Activated T-helper 1 cell treated with anti-CD3 and anti-CD28 coated beads, Interleukin-12 subunit alpha, Interleukin-12 subunit beta, Interleukin-2, Interleukin-4 antibody, amounts not matched to agents 30 ng/mL and 10 ng/mL and 1 ng/mL, durations not matched to agents 14 hours and 24 hours and 36 hours (primary cell): ENCODE measurements at regions not wholly inside any gene's neighbourhood (a gene's known extent, or its start where the extent isn't known, plus 50 kb on each side); places are given as distances from the start of the nearest gene placed in this dataset.

Source experiments
- DNase-seq: peaks from one replicate; pipeline ENCODE4 v3.0.0; 2021; ENCODE audit warnings: low spot score
- H3K27ac Mint-ChIP-seq: one replicate; pipeline ENCODE4 v1.8.0; 2021; ENCODE audit warnings: mild to moderate bottlenecking, mixed read lengths
- H3K27me3 Mint-ChIP-seq: one replicate; pipeline ENCODE4 v1.8.0; 2022; ENCODE audit warnings: mild to moderate bottlenecking, moderate library complexity, mixed read lengths; ENCODE audit not compliant: insufficient read depth
- H3K36me3 Mint-ChIP-seq: one replicate; pipeline ENCODE4 v1.8.0; 2021; ENCODE audit warnings: low read depth, mixed read lengths
- H3K4me1 Mint-ChIP-seq: one replicate; pipeline ENCODE4 v1.8.0; 2021; ENCODE audit warnings: low read depth, mixed read lengths
- H3K4me3 Mint-ChIP-seq: one replicate; pipeline ENCODE4 v1.8.0; 2021; ENCODE audit warnings: mild to moderate bottlenecking, moderate library complexity, mixed read lengths
- H3K9me3 Mint-ChIP-seq: one replicate; pipeline ENCODE4 v1.8.0; 2021; ENCODE audit warnings: mixed read lengths
- intact Hi-C: fragments of 100-400 bp; cut with micrococcal nuclease; formaldehyde crosslinking; loops from one replicate; pipeline ENCODE4 v1.15.1; 2024

DNA sequence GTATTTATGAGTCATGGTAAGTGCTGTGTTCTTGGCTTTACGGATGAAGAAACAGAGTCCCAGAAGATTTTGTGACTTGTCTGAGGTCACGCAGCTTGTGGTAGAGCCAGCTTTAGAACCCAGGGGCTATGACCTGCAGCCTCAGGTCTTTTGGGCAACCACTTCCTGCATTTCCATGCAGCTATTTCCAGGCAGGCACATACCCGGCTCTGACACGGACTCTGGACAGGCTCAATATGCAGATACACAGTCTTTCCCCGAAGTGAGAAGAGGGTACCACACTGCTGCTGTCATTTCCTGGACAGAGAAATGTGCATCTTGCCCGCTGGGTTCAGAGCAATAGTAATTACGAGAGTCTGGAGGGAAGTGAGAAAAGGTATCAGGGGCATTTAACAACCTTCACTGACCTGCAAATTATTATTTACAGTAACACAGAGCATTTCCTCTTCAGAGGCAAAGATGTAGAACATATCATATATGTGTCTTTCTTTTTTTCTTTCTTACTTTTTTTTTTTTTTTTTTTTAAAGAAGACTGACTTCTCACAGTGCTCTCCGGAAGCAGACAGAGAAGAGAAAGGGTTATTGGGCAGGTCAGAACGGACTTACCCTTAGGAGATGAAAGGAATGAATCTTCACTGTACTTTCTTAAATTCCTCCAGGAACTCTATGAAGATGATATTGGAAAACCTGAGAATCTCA is 185.1 kb downstream of the CLIC5 start:
- no peaks in the 10 kb centered on the region for H3K36me3 Mint-ChIP-seq
- peaks cover 4% of the 10 kb centered on the region for H3K9me3 Mint-ChIP-seq
- peak overlapping the region; percentile 70 for H3K4me3 Mint-ChIP-seq
- no peaks in the 10 kb centered on the region for H3K27me3 Mint-ChIP-seq
- peaks cover 47% of the 10 kb centered on the region for H3K4me1 Mint-ChIP-seq
- intact Hi-C loops, result loop anchor here (1.0 to 10.0 kb wide), 7 partner anchors 8 to 666 kb away; partner anchors contain the start of gene SUPT3H
- DNase-seq, result peak; percentile 44
- H3K27ac Mint-ChIP-seq, result peak overlapping the region; percentile 85

DNA sequence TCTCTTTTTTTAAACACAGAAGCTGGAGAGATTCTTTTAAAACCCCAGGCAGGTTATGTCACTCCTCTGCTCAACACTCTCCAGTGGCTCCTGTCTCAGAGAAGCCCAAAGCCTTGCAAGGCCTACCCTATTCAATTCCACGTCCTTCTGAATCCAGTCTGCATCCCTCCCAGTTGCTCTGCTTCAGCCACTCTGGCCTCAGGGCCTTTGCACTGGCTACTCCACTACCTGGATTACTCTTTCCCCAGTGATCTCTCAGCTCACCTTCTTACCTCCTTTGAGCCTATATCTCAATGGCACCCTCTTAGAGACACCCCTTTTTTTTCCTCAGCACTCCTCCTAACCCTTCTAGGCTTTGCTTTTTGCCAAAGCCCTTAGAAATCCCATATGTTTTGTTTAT is 185.8 kb downstream of the CLIC5 start:
- Mint-ChIP-seq H3K36me3 (no peaks in the 10 kb centered on the region), H3K4me3 (peak overlapping the region; percentile 64), H3K27ac (peak overlapping the region; percentile 85), H3K9me3 (peaks cover 4% of the 10 kb centered on the region), H3K4me1 (peaks cover 39% of the 10 kb centered on the region), H3K27me3 (no peaks in the 10 kb centered on the region)
- no peak for DNase-seq
- intact Hi-C loops, result loop anchor here (1.0 to 10.0 kb wide), 7 partner anchors 8 to 665 kb away; partner anchors contain the start of gene SUPT3H

DNA sequence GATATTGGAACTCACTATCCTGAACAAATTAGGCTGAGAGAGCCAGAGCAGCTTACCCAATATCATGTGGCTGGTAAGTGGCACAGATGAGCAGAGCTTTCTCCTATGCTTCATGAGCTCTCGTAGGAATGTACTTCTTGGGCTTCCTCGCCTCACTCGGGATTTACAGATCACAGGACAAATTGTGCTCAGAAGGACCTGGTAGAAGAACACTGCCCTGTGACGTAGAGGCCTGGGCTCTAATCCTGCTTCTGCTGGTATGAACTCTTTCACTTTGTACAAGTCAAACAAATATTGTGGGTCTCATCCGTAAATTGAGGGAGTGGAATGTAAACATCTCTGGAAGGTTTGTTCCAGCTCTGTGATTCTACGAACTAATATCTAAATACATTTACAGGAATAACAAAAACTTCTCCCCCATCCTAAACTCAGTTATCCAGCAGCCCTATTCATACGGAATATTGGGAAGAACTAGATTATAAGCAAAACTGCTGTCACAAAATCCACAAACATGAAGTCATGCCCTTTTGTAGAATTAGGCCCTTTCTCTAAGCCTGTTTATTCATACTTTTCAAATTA is 187.6 kb downstream of the CLIC5 start:
- H3K4me3 Mint-ChIP-seq, result no peak overlapping the region
- H3K9me3 Mint-ChIP-seq, result peaks cover 8% of the 10 kb centered on the region
- H3K4me1 Mint-ChIP-seq, result peaks cover 40% of the 10 kb centered on the region
- H3K27ac Mint-ChIP-seq, result no peak overlapping the region
- no peaks in the 10 kb centered on the region for H3K36me3 Mint-ChIP-seq
- H3K27me3 Mint-ChIP-seq, result no peaks in the 10 kb centered on the region
- intact Hi-C loops, result no loop called here
- no peak for DNase-seq

DNA sequence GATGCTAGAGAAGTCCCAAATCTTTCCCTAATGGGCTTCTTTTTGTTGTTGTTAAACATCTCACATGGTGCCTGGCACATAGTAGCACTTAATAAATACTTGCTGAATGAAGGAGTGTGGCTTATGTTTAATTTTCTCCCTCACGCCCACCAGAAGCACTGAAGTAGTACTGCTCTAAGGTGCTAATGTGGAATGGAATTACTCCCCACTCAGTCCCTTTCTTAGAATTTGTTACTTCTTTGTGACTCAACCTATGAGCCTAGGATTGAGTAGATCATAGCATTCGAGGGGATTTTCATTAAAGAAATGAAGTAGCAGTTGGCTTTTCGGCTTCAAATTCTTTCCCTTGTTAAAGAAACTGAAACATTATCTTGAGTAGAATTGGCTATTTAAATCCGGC is 192.8 kb downstream of the CLIC5 start:
- Mint-ChIP-seq H3K9me3 (peaks cover 24% of the 10 kb centered on the region), H3K4me3 (no peak overlapping the region), H3K27me3 (no peaks in the 10 kb centered on the region), H3K27ac (peak overlapping the region; percentile 76), H3K36me3 (peaks cover 9% of the 10 kb centered on the region), H3K4me1 (peaks cover 32% of the 10 kb centered on the region)
- intact Hi-C loops, result loop anchor here (1.0 to 5.0 kb wide), 6 partner anchors 7 to 816 kb away; no protein-coding TSS in a partner anchor
- no peak for DNase-seq

DNA sequence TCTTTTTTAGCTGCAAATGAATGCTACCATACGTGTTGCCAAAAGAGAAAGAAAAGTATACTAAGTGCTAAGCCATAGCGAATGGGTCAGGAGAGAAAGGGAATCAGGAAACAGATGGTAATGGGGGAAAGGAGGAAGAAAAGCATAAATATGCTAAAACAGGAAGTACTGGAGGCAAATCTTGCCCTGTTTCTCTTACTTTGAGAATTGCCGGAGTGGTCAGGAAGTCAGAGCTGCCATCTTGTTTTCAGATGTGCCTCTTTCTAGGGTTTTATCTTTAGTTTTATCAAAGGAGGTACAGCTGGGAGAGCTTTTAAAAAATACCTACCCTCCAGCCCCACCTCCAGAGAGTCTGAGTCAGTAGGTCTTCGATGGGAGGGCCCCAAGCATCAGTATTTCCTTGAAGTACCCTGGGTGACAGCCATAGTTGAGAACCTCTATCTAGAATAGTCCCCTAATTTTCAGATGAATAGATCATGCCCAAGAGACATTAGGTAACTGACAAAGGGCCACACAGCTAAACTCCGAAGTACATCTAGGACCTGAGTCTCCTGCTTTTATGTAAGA is 193.3 kb downstream of the CLIC5 start:
- intact Hi-C loops, result loop anchor here (1.0 to 5.0 kb wide), 5 partner anchors 8 to 815 kb away; no protein-coding TSS in a partner anchor
- peak overlapping the region; percentile 41 for H3K4me3 Mint-ChIP-seq
- peak overlapping the region; percentile 76 for H3K27ac Mint-ChIP-seq
- H3K9me3 Mint-ChIP-seq, result peaks cover 24% of the 10 kb centered on the region
- H3K27me3 Mint-ChIP-seq, result no peaks in the 10 kb centered on the region
- DNase-seq, result no peak
- peaks cover 32% of the 10 kb centered on the region for H3K4me1 Mint-ChIP-seq
- peaks cover 9% of the 10 kb centered on the region for H3K36me3 Mint-ChIP-seq

DNA sequence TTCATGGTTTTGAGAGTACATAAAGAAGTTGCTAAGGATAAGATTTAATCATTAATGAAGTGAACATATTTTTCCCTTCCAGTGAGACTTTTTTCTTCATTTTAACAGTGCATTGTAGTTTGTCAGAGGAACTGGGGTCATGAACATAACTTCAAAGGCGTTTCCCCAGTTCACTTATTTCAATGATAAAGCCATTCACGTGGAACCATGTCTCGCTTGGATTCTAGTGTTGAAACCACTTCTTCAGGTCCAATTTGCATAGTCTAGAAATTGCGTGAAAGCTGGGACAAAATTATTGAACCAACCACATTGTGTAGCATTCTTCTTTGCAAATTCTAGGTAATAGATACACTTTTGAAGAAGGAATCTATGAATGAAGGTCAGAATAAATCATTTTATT is 197.0 kb downstream of the CLIC5 start:
- H3K27ac Mint-ChIP-seq, result no peak overlapping the region
- no peak for DNase-seq
- peaks cover 16% of the 10 kb centered on the region for H3K9me3 Mint-ChIP-seq
- no peak overlapping the region for H3K4me3 Mint-ChIP-seq
- H3K36me3 Mint-ChIP-seq, result peaks cover 12% of the 10 kb centered on the region
- intact Hi-C loops, result no loop called here
- H3K4me1 Mint-ChIP-seq, result peaks cover 51% of the 10 kb centered on the region
- no peaks in the 10 kb centered on the region for H3K27me3 Mint-ChIP-seq

DNA sequence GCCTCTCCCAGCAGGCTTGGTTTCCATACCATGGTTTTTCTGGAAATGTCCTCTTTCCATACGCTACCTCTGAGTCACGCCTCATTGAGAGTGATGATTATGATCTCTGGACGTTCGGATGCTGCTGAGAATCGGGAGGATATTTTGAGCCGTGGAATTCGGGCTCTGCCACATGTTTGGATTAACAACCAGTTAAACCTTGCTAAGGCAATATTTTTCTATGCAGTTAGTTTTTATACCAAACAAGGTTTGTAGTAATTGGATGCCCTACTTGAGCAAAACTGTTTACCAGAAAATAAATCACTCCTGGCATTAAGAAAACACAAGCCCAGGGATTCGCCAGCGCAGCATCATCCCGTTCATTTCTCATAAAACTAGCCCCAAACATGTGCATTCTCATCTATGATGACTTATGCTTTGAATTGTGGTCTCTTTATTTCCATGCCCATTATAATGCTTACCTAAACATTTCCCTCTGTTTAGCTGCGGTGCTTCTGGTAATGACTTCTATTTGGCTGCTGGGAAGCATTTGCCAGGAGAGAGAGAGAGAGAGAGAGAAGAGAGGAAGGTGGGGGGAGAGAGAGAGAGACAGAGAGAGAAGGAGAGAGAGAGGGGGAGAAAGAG is 198.9 kb downstream of the CLIC5 start:
- H3K27ac Mint-ChIP-seq, result peak overlapping the region; percentile 19
- peaks cover 2% of the 10 kb centered on the region for H3K27me3 Mint-ChIP-seq
- intact Hi-C loops, result no loop called here
- no peak overlapping the region for H3K4me3 Mint-ChIP-seq
- H3K36me3 Mint-ChIP-seq, result peaks cover 8% of the 10 kb centered on the region
- no peak for DNase-seq
- peaks cover 11% of the 10 kb centered on the region for H3K9me3 Mint-ChIP-seq
- H3K4me1 Mint-ChIP-seq, result peaks cover 37% of the 10 kb centered on the region

DNA sequence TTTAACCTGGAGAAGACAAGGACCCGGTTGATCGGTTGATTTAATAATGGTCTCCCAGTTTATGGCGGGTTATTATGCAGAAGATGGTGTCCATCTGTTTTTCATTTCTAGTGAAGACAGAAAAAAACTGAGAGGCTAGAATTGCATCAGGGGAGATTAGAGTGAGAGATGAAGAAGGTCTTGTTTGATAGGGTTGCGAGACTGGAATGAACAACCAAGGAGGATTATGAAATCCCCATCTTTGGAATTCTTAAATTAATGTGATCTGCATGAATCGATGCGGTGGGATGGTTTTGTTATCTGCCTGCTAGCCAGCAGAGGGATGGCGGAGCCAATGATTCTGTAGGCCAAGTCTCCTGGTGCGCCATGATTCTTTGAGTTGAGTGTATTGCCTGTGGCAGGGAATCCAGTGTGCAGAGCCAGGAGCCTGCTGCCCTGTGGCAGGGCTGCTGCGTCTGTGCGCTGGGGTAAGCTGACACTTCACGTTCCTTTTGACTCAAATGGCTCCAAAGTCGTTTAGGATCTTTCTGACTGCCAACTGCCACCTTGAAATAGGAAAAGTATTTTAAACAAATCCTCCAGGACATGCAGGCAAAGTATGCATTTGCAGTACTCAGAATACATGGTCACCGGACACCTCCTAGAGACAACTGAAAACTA is 200.1 kb downstream of the CLIC5 start:
- DNase-seq, result no peak
- Mint-ChIP-seq H3K36me3 (peaks cover 3% of the 10 kb centered on the region), H3K9me3 (peaks cover 11% of the 10 kb centered on the region), H3K4me3 (no peak overlapping the region), H3K27me3 (peaks cover 2% of the 10 kb centered on the region), H3K4me1 (peaks cover 27% of the 10 kb centered on the region), H3K27ac (no peak overlapping the region)
- intact Hi-C loops, result no loop called here

DNA sequence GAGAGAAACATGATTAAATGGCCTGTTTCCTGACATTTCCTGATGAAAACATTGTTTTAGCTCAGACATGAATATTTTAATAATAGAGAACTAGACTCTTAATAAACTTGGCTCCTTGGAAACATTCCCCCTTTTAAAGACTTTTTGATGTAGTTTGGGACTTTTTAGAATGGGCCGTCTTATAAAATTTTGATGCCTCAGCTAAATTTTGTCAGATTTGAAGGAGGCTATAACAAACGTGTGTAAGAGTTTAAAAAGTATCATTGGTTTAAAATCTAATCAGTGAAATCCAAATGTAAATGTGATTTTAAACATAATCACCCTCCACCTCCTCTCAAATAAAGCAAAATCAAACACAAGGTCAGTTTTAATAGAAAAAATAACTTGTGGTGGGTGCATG is 200.9 kb downstream of the CLIC5 start:
- H3K4me3 Mint-ChIP-seq, result no peak overlapping the region
- H3K27ac Mint-ChIP-seq, result no peak overlapping the region
- peaks cover 2% of the 10 kb centered on the region for H3K27me3 Mint-ChIP-seq
- H3K9me3 Mint-ChIP-seq, result peaks cover 11% of the 10 kb centered on the region
- peaks cover 3% of the 10 kb centered on the region for H3K36me3 Mint-ChIP-seq
- peaks cover 23% of the 10 kb centered on the region for H3K4me1 Mint-ChIP-seq
- no peak for DNase-seq
- intact Hi-C loops, result loop anchor here (1.0 kb wide), 1 partner anchor 12 kb away; no protein-coding TSS in a partner anchor

DNA sequence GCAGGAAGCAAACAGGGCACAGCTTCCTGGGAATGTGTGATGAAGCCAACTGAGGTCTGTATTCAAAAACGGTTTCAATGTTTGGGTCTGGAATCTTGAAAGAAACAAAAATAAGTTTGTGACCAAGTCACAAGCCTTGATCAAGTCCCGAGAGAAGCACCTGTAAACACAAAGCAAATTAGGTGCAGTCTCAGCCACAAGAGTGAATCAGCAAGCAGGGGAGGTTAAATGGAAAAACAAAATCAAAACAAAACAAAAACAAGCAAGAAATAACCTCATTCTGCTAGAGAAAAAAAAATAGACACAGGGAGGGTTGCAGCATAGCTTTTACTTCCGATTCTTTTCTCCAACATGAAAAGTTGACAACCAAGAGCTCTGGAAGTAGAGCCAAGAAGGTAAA is 201.7 kb downstream of the CLIC5 start:
- Mint-ChIP-seq H3K4me1 (peaks cover 23% of the 10 kb centered on the region), H3K9me3 (peaks cover 14% of the 10 kb centered on the region), H3K27ac (peak overlapping the region; percentile 50), H3K27me3 (peaks cover 2% of the 10 kb centered on the region), H3K36me3 (peaks cover 3% of the 10 kb centered on the region), H3K4me3 (no peak overlapping the region)
- intact Hi-C loops, result loop anchor here (1.0 kb wide), 1 partner anchor 12 kb away; no protein-coding TSS in a partner anchor
- DNase-seq, result no peak

DNA sequence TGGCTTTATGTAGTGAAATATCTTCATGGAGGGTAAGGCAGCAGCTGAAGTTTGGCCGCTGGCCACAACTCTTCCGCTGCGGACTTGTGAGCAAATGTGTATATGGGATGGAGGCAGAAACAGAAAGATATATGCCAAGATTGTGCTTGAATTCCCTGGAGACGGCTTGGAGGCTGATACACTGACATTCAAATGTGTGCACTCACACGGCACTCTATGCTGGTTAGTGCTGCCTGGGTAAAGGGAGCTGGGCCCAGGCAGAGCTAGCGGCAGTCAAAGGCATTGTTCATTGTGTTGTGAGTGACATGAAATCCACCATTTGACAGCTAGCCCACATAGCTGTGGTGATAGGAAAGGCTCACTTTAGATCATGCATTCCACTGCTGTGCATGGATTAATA is 202.7 kb downstream of the CLIC5 start:
- Mint-ChIP-seq H3K4me1 (peaks cover 23% of the 10 kb centered on the region), H3K9me3 (peaks cover 9% of the 10 kb centered on the region), H3K4me3 (no peak overlapping the region), H3K27ac (no peak overlapping the region), H3K36me3 (peaks cover 3% of the 10 kb centered on the region), H3K27me3 (peaks cover 2% of the 10 kb centered on the region)
- intact Hi-C loops, result no loop called here
- DNase-seq, result no peak

DNA sequence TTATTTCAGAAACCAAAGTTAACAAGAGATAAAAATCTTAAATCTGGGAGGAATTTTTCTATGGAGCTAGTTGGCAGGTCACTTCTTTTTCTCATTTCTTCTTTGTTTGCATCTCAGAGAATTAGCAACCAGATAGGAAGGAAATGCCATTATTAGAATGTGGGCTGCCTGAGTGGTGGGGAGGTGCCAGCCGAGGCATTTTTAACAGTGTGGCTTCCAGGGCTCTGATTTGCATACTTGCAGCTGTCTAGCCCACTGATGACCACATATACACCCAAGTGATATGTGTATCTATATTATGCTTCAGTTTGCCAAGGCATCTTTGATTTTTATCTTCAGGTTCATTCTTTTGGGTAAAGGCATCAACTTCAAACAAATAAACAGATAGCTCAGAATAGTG is 206.7 kb downstream of the CLIC5 start:
- Mint-ChIP-seq H3K9me3 (peaks cover 9% of the 10 kb centered on the region), H3K36me3 (no peaks in the 10 kb centered on the region), H3K4me3 (no peak overlapping the region), H3K27me3 (peaks cover 2% of the 10 kb centered on the region), H3K27ac (peak overlapping the region; percentile 10), H3K4me1 (peaks cover 7% of the 10 kb centered on the region)
- intact Hi-C loops, result loop anchor here (10.0 kb wide), 1 partner anchor 874 kb away; no protein-coding TSS in a partner anchor
- DNase-seq, result no peak
